Panc1 (cell line): ENCODE measurements at regions not wholly inside any gene's neighbourhood (a gene's known extent, or its start where the extent isn't known, plus 50 kb on each side); places are given as distances from the start of the nearest gene placed in this dataset.

ENCODE experiments used
- CTCF ChIP-seq: fragments of 450-650 bp; IDR thresholded peaks from 2 replicates; pipeline ENCODE4 v1.5.1; 2017; ENCODE audit warnings: mild to moderate bottlenecking
- POLR2AphosphoS5 ChIP-seq: IDR thresholded peaks from 2 replicates; pipeline ENCODE4 v1.6.1; 2012; ENCODE audit warnings: mild to moderate bottlenecking, low read depth, low read length, moderate library complexity

DNA sequence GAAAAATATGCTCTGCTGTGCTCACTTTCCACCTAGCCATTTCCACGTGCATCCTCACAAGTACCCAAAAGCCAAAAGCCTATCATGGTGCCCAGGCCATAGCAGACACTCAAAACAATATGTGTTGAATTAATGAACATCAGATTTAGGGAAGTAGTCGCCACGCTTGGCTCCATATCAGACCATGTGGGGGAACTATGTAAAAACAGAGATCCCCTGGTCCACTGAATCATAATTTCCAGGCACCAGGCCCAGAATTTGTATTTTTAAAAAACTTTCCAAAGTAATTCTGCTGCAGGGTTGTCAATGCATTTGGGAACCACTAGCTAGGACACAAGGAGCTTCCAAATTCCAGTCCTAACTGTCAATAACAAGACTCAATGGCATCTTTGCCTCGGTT lies 77.3 kb downstream of the CNTN3 start:
- TF ChIP-seq CTCF (no peak), POLR2AphosphoS5 (no peak)
